HG02943 (cell line): ENCODE measurements at regions not wholly inside any gene's neighbourhood (a gene's known extent, or its start where the extent isn't known, plus 50 kb on each side); places are given as distances from the start of the nearest gene placed in this dataset.
"Not testable (repeated sequence)": the region's sequence is repeated elsewhere in the genome, so short reads cannot be mapped to it uniquely, and the experiment has no call there.

Source experiments
- ATAC-seq: cut with Tn5 transposase; IDR thresholded peaks from one replicate; pipeline ENCODE4 v1.9.1; 2021; ENCODE audit warnings: mild to moderate bottlenecking, low read depth, moderate library complexity; ENCODE audit not compliant: unreplicated experiment

GRCh38 chr5:106660681-106661080, 1010.1 kb downstream of the EFNA5 start:
- ATAC-seq: no peak

GRCh38 chr5:106658150-106658549, 1012.6 kb downstream of the EFNA5 start:
- no peak for ATAC-seq

- no peak for ATAC-seq
Measured at GRCh38 chr5:106656821-106657220, 1013.9 kb downstream of the EFNA5 start.

- ATAC-seq: no peak
Measured at GRCh38 chr5:106649031-106649430, 1021.7 kb downstream of the EFNA5 start.

- no peak for ATAC-seq
Measured at GRCh38 chr5:106648401-106648800, 1022.3 kb downstream of the EFNA5 start.

GRCh38 chr5:106646106-106646505, 1024.6 kb downstream of the EFNA5 start:
- ATAC-seq: no peak

GRCh38 chr5:106640511-106640910, 1030.2 kb downstream of the EFNA5 start:
- ATAC-seq: no peak

- no peak for ATAC-seq
Measured at GRCh38 chr5:106639488-106639887, 1031.2 kb downstream of the EFNA5 start.

GRCh38 chr5:106637275-106637674, 1033.5 kb downstream of the EFNA5 start:
- no peak for ATAC-seq

GRCh38 chr5:106634375-106634774, 1036.4 kb downstream of the EFNA5 start:
- ATAC-seq: no peak

GRCh38 chr5:106633825-106634224, 1036.9 kb downstream of the EFNA5 start:
- ATAC-seq: no peak

- not testable (repeated sequence) for ATAC-seq
Measured at GRCh38 chr5:106628456-106628855, 1042.3 kb downstream of the EFNA5 start.

GRCh38 chr5:106610041-106610440, 1060.7 kb downstream of the EFNA5 start:
- ATAC-seq: no peak

- no peak for ATAC-seq
Measured at GRCh38 chr5:106601620-106602019, 1069.1 kb downstream of the EFNA5 start.

- ATAC-seq: no peak
Measured at GRCh38 chr5:106600803-106601202, 1069.9 kb downstream of the EFNA5 start.

GRCh38 chr5:106595864-106596263, 1074.9 kb downstream of the EFNA5 start:
- ATAC-seq: no peak

GRCh38 chr5:106584268-106584667, 1086.5 kb downstream of the EFNA5 start:
- ATAC-seq: no peak

- ATAC-seq: no peak
Measured at GRCh38 chr5:106578736-106579135, 1092.0 kb downstream of the EFNA5 start.

- no peak for ATAC-seq
Measured at GRCh38 chr5:106574820-106575219, 1095.9 kb downstream of the EFNA5 start.

GRCh38 chr5:106566031-106566430, 1104.7 kb downstream of the EFNA5 start:
- ATAC-seq: no peak

GRCh38 chr5:106545325-106545724, 1125.4 kb downstream of the EFNA5 start:
- no peak for ATAC-seq

GRCh38 chr5:106543330-106543729, 1127.4 kb downstream of the EFNA5 start:
- no peak for ATAC-seq

GRCh38 chr5:106530150-106530549, 1140.6 kb downstream of the EFNA5 start:
- ATAC-seq: no peak
